Osteocyte (in vitro differentiated cells): ENCODE measurements at regions not wholly inside any gene's neighbourhood (a gene's known extent, or its start where the extent isn't known, plus 50 kb on each side); places are given as distances from the start of the nearest gene placed in this dataset.
A peak's percentile ranks its signal among the peaks of the same experiment; 100 is the strongest.

ENCODE experiments used
- DNase-seq: peaks from one replicate; pipeline ENCODE4 v3.0.0; 2021; ENCODE audit warnings: mixed read lengths; ENCODE audit not compliant: unreplicated experiment; ENCODE audit errors: extremely low spot score
- H3K27ac Mint-ChIP-seq: one replicate; pipeline ENCODE4 v1.8.0; 2021; ENCODE audit warnings: mild to moderate bottlenecking, mixed read lengths; ENCODE audit not compliant: unreplicated experiment
- H3K27me3 Mint-ChIP-seq: one replicate; pipeline ENCODE4 v1.8.0; 2021; ENCODE audit warnings: mixed read lengths; ENCODE audit not compliant: unreplicated experiment
- H3K36me3 Mint-ChIP-seq: one replicate; pipeline ENCODE4 v1.8.0; 2021; ENCODE audit warnings: mixed read lengths; ENCODE audit not compliant: unreplicated experiment
- H3K4me1 Mint-ChIP-seq: one replicate; pipeline ENCODE4 v1.8.0; 2021; ENCODE audit warnings: mixed read lengths; ENCODE audit not compliant: unreplicated experiment
- H3K4me3 Mint-ChIP-seq: one replicate; pipeline ENCODE4 v1.8.0; 2021; ENCODE audit warnings: mild to moderate bottlenecking, moderate library complexity, mixed read lengths; ENCODE audit not compliant: unreplicated experiment
- H3K9me3 Mint-ChIP-seq: one replicate; pipeline ENCODE4 v1.8.0; 2021; ENCODE audit warnings: mixed read lengths; ENCODE audit not compliant: unreplicated experiment
- TF ChIP-seq, protein P1 (sequence below): fragments of 200-600 bp; sonication (generic); IDR thresholded peaks from 2 replicates; pipeline ENCODE4 v1.5.0; 2021; ENCODE audit warnings: antibody characterized with exemption, mild to moderate bottlenecking, moderate library complexity

DNA sequence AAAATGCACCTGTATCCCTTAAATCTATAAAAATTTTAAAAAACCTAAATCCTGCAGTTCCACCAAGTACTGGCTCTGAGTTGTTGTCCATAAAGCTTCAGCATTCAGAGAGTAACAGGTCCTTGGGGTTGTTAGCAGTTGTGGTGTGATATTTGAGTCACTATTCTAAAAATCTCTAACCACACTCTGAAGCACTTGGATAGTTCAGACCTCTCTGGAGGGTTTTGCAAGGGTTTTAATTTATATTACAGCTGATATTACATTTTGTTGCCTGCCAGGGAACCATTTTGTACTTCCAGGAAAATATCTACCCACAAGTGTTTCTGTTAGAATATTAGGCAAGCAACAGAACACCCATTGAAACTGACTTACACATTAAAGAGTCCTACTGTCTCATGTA lies 255.6 kb downstream of the TBL1XR1 start:
- peaks cover 4% of the 10 kb centered on the region for H3K9me3 Mint-ChIP-seq
- no peaks in the 10 kb centered on the region for H3K36me3 Mint-ChIP-seq
- H3K4me1 Mint-ChIP-seq: peaks cover 7% of the 10 kb centered on the region
- H3K27ac Mint-ChIP-seq: no peak overlapping the region
- no peak overlapping the region for H3K4me3 Mint-ChIP-seq
- H3K27me3 Mint-ChIP-seq: peaks cover 2% of the 10 kb centered on the region
- DNase-seq: no peak
- TF ChIP-seq, protein P1, sequence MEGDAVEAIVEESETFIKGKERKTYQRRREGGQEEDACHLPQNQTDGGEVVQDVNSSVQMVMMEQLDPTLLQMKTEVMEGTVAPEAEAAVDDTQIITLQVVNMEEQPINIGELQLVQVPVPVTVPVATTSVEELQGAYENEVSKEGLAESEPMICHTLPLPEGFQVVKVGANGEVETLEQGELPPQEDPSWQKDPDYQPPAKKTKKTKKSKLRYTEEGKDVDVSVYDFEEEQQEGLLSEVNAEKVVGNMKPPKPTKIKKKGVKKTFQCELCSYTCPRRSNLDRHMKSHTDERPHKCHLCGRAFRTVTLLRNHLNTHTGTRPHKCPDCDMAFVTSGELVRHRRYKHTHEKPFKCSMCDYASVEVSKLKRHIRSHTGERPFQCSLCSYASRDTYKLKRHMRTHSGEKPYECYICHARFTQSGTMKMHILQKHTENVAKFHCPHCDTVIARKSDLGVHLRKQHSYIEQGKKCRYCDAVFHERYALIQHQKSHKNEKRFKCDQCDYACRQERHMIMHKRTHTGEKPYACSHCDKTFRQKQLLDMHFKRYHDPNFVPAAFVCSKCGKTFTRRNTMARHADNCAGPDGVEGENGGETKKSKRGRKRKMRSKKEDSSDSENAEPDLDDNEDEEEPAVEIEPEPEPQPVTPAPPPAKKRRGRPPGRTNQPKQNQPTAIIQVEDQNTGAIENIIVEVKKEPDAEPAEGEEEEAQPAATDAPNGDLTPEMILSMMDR: no peak

DNA sequence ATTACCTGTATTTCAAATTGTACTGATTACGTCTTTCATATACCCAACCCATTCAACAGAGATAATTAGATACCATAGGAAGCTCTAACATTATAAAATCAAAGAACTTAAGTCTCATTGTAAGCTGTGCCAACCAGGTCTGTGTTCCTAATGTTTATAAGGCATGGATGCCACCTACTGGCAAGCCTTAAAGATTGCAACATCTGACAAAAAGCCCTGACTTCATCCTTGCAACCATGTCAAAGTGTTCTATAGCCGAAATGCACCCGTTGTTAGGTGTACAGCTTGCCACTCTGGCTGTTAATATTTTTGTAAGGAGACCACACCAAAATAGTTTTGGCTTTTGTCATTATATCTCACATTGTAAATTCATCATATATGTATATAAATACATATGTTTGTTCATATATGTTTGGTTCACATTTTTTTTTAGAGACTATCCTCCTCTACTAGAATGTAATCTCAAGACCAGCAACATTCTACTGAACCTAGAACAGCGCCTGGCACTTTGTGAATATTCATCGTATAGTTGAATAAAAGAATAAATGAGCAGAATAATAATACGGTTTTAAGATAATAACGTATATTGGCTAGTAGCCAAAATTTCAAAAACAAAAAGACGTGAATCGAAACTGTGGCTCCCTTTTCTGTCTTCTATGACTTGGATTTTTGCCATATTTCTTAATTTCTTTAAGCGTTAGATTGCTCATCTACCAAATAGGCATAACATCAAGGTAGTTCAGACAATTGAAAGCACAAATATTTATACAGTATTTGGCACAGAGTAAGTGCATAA lies 258.1 kb downstream of the TBL1XR1 start:
- Mint-ChIP-seq H3K36me3 (no peaks in the 10 kb centered on the region), H3K4me3 (no peak overlapping the region), H3K27me3 (peaks cover 2% of the 10 kb centered on the region), H3K4me1 (peaks cover 12% of the 10 kb centered on the region), H3K27ac (no peak overlapping the region), H3K9me3 (peaks cover 2% of the 10 kb centered on the region)
- no peak for DNase-seq
- TF ChIP-seq, protein P1: peak; percentile 87

DNA sequence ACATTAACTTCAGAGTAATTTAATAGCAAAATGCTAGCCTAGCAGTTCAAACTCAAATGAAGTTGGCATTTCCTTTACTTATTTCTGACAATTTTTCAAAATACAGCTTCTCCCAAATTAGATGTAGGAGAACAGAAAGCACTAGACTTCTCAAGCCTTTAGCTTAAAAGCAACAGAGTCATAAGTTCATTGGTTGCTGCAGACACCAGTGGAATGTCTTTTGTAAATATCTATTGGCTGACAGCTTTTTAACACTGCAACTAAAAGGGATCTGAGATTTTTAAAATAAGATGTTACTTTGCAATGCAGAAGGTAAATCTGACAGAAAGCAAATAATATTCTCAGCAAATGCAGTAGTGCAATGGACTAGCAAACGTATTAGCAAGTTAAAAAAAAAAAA lies 259.3 kb downstream of the TBL1XR1 start:
- Mint-ChIP-seq H3K27me3 (peaks cover 2% of the 10 kb centered on the region), H3K9me3 (no peaks in the 10 kb centered on the region), H3K36me3 (no peaks in the 10 kb centered on the region), H3K27ac (no peak overlapping the region), H3K4me3 (no peak overlapping the region), H3K4me1 (peaks cover 12% of the 10 kb centered on the region)
- TF ChIP-seq, protein P1: no peak
- DNase-seq: no peak

DNA sequence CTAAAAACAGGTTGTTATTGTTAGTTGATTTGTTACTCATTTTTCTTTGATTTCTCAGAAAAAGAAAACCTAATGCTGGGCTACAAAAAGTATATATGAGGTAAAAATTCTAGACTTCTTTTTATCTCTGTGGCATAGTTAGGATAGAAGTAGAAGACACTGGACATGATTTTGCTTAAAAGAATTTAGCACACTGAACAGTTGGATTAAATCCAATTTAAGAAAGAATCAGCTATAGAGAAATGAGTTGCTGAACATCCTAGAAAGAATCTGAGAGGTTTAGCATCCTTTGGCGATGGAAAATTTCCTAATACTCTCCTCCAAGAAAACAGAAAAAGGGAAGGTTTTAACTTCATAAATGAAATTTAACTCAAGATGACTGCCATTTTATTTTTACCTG lies 259.7 kb downstream of the TBL1XR1 start:
- Mint-ChIP-seq H3K36me3 (no peaks in the 10 kb centered on the region), H3K27me3 (peaks cover 2% of the 10 kb centered on the region), H3K27ac (no peak overlapping the region), H3K4me3 (no peak overlapping the region), H3K4me1 (peaks cover 12% of the 10 kb centered on the region), H3K9me3 (no peaks in the 10 kb centered on the region)
- no peak for DNase-seq
- TF ChIP-seq, protein P1: no peak

DNA sequence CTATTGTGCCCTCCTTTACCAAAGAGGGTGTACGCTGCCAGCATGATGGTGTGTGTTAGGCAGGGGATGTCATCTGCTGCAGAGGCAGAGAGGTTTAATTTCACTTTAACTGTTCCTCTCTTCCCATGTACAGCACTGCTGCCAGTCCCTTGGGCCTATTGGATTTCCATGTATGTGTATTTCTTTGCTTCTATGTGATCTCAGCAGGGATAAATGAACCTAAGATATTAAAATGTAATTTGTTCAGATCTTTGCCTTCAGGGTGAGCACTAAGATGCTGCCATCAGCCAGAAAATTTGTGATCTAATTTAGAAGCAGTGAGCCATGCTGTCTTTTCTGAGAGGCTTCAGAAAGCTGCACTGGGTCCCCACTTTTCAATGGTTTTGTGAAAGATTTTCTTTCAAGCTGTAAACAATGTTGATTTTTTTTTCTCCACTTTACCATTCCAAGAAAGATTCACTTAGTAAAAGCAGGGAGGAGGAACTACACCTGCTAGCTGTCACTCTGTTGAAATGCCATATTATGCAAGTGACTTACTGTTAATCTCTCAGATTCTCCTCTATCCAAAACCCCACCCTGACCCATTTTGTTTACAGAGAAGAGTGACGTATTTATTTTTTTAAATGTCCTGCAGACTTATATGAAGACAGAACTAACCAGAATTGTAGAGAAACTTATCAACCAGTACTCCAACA lies 261.9 kb downstream of the TBL1XR1 start:
- TF ChIP-seq, protein P1: no peak
- Mint-ChIP-seq H3K36me3 (no peaks in the 10 kb centered on the region), H3K4me3 (no peak overlapping the region), H3K27me3 (no peaks in the 10 kb centered on the region), H3K4me1 (peaks cover 12% of the 10 kb centered on the region), H3K9me3 (no peaks in the 10 kb centered on the region), H3K27ac (no peak overlapping the region)
- no peak for DNase-seq
